ENCODE measurements at regions not wholly inside any gene's neighbourhood (a gene's known extent, or its start where the extent isn't known, plus 50 kb on each side); places are given as distances from the start of the nearest gene placed in this dataset.

GRCh38 chr4:4771160-4771559, 88.3 kb upstream of the MSX1 start:
- DNase-seq, result no peak

GRCh38 chr4:4770610-4771009, 88.9 kb upstream of the MSX1 start:
- DNase-seq, result no peak

GRCh38 chr4:4766564-4766963, 92.9 kb upstream of the MSX1 start:
- no peak for DNase-seq

- no peak for DNase-seq
Observed at GRCh38 chr4:4765811-4766210, 93.7 kb upstream of the MSX1 start.

- DNase-seq, result no peak
Observed at GRCh38 chr4:4764558-4764905, 94.9 kb upstream of the MSX1 start.

- no peak for DNase-seq
Observed at GRCh38 chr4:4763822-4764557, 95.5 kb upstream of the MSX1 start.

- peak; percentile 6 for DNase-seq
Observed at GRCh38 chr4:4762909-4763821, 96.3 kb upstream of the MSX1 start.

GRCh38 chr4:4762300-4762699, 97.2 kb upstream of the MSX1 start:
- DNase-seq, result no peak

GRCh38 chr4:4761128-4761982, 98.1 kb upstream of the MSX1 start:
- DNase-seq, result no peak

GRCh38 chr4:4759883-4760282, 99.6 kb upstream of the MSX1 start:
- DNase-seq, result no peak

- DNase-seq, result no peak
Observed at GRCh38 chr4:4759232-4759631, 100.2 kb upstream of the MSX1 start.

GRCh38 chr4:4758681-4759080, 100.8 kb upstream of the MSX1 start:
- no peak for DNase-seq

GRCh38 chr4:4755306-4755705, 104.2 kb upstream of the MSX1 start:
- DNase-seq, result no peak

- no peak for DNase-seq
Observed at GRCh38 chr4:4754641-4755040, 104.8 kb upstream of the MSX1 start.

- DNase-seq, result no peak
Observed at GRCh38 chr4:4753643-4754042, 105.8 kb upstream of the MSX1 start.

GRCh38 chr4:4752576-4753401, 106.7 kb upstream of the MSX1 start:
- no peak for DNase-seq

GRCh38 chr4:4752025-4752424, 107.4 kb upstream of the MSX1 start:
- DNase-seq, result no peak

GRCh38 chr4:4750187-4750586, 109.3 kb upstream of the MSX1 start:
- DNase-seq, result no peak

GRCh38 chr4:4749137-4749536, 110.3 kb upstream of the MSX1 start:
- DNase-seq, result no peak

- DNase-seq, result no peak
Observed at GRCh38 chr4:4746444-4746843, 113.0 kb upstream of the MSX1 start.

- DNase-seq, result no peak
Observed at GRCh38 chr4:4740071-4740470, 119.4 kb upstream of the MSX1 start.

GRCh38 chr4:4735870-4736269, 123.6 kb upstream of the MSX1 start:
- DNase-seq, result no peak
